HepG2 (cell line): ENCODE measurements at regions not wholly inside any gene's neighbourhood (a gene's known extent, or its start where the extent isn't known, plus 50 kb on each side); places are given as distances from the start of the nearest gene placed in this dataset.

ENCODE experiments used
- ATAC-seq: fragments of 200-7000 bp; cut with Tn5 transposase; 3 replicates; pipeline ENCODE4 v1.9.1; 2020; ENCODE audit warnings: mild to moderate bottlenecking, moderate library complexity
- BruUV-seq: library from RNA; stranded (reverse); fragments of 400-500 nt; replicated peaks from 2 replicates; lab custom pipeline; 2021; lab: Mats Ljungman, UMichigan
- CTCF ChIA-PET: fragments of 300-600 bp; formaldehyde crosslinking; extraction: SDS; loops from one replicate; lab custom pipeline; 2021; ENCODE audit warnings: low total read pairs, inconsistent platforms, low intra/inter-chr PET ratio; lab: Yijun Ruan, JAX
- POLR2A ChIA-PET: fragments of 350-600 bp; sonication (Branson Sonifier 250); formaldehyde crosslinking; loops from one replicate; lab custom pipeline; 2020; ENCODE audit warnings: antibody characterized with exemption, inconsistent platforms; lab: Yijun Ruan, JAX
- DNase-seq: peaks from one replicate; pipeline ENCODE4 v3.0.0-alpha.2; 2015; ENCODE audit warnings: low spot score
- FAIRE-seq: peaks from 3 replicates; lab custom pipeline; 2011; peaks lifted over from hg19 to GRCh38; lab: Jason Lieb, UNC
- H2AFZ ChIP-seq: one replicate; pipeline ENCODE4 v1.6.1; 2011; ENCODE audit warnings: low read length, inconsistent platforms
- H3K27ac ChIP-seq: fragments of 300-600 bp; 3 replicates; pipeline ENCODE4 v1.8.0; 2011; ENCODE audit warnings: mixed run types, mild to moderate bottlenecking, mixed read lengths, low read length, inconsistent platforms; ENCODE audit not compliant: insufficient read depth; ENCODE audit errors: extremely low read length
- H3K27me3 ChIP-seq, 2 experiments: fragments of 200-600 bp in 1 of 2; 2 replicates in 1 of 2; 3 replicates in 1 of 2; pipeline versions ENCODE4 v1.6.0 to v1.8.0; 2011; ENCODE audit warnings: low read length in 2 of 2, mild to moderate bottlenecking in 2 of 2, moderate library complexity in 2 of 2, inconsistent platforms in 1 of 2; ENCODE audit not compliant: insufficient read depth in 2 of 2, control insufficient read depth in 1 of 2
- H3K36me3 ChIP-seq, 2 experiments: fragments of 200-600 bp in 1 of 2; replicated peaks in 1 of 2; 2 replicates in 1 of 2; 3 replicates in 1 of 2; pipeline versions ENCODE4 v1.5.1 to v1.8.0; 2011; ENCODE audit warnings: low read length in 2 of 2, inconsistent platforms in 1 of 2; ENCODE audit not compliant: insufficient read depth in 2 of 2, control insufficient read depth in 1 of 2
- H3K4me1 ChIP-seq: 2 replicates; pipeline ENCODE4 v1.5.1; 2012; ENCODE audit warnings: low read length, inconsistent platforms; ENCODE audit not compliant: insufficient read depth
- H3K4me2 ChIP-seq: 2 replicates; pipeline ENCODE4 v1.6.0; 2011; ENCODE audit warnings: low read depth, low read length, inconsistent platforms
- H3K4me3 ChIP-seq, 3 experiments: fragments of 200-600 bp in 1 of 3; sonication (generic), shearing (Covaris generic) in 1 of 3; replicated peaks in 1 of 3; 2 replicates each; pipeline ENCODE4 v1.5.1; 2011 to 2016; ENCODE audit warnings: low read length in 3 of 3, inconsistent platforms in 2 of 3, low read depth in 2 of 3, mild to moderate bottlenecking in 2 of 3, control low read depth in 1 of 3, mixed read lengths in 1 of 3; ENCODE audit not compliant: insufficient read depth in 1 of 3
- H3K79me2 ChIP-seq: one replicate; pipeline ENCODE4 v1.6.1; 2011; ENCODE audit warnings: low read length, inconsistent platforms; ENCODE audit not compliant: insufficient read depth
- H3K9ac ChIP-seq: 2 replicates; pipeline ENCODE4 v1.6.0; 2011; ENCODE audit warnings: mild to moderate bottlenecking, low read depth, low read length, inconsistent platforms; ENCODE audit not compliant: insufficient read depth
- H3K9me3 ChIP-seq: 2 replicates; pipeline ENCODE4 v1.5.1; 2012; ENCODE audit warnings: mild to moderate bottlenecking, low read length
- H4K20me1 ChIP-seq: 2 replicates; pipeline ENCODE4 v1.6.0; 2011; ENCODE audit warnings: inconsistent platforms, mild to moderate bottlenecking, low read length, moderate library complexity; ENCODE audit not compliant: insufficient read depth
- AHDC1 ChIP-seq: sonication (generic); formaldehyde crosslinking; IDR thresholded peaks from 2 replicates; pipeline ENCODE4 v1.5.1; 2020; ENCODE audit warnings: mild to moderate bottlenecking, missing genetic modification reagents, borderline replicate concordance
- ATF1 ChIP-seq: IDR thresholded peaks from 2 replicates; pipeline ENCODE4 v1.6.1; 2016; ENCODE audit warnings: mild to moderate bottlenecking, control low read depth
- HNF1B ChIP-seq: sonication (generic); formaldehyde crosslinking; IDR thresholded peaks from 2 replicates; pipeline ENCODE4 v1.5.1; 2020; ENCODE audit warnings: mild to moderate bottlenecking, moderate library complexity, missing genetic modification reagents
- KLF6 ChIP-seq: IDR thresholded peaks from 2 replicates; pipeline ENCODE4 v1.8.0; 2016; ENCODE audit warnings: missing biosample characterization, missing genetic modification reagents
- MAFF ChIP-seq: IDR thresholded peaks from 2 replicates; pipeline ENCODE4 v1.6.1; 2011; ENCODE audit warnings: low read depth, low read length, improper control_type of control experiment
- MAFK ChIP-seq, 2 experiments: IDR thresholded peaks in 1 of 2; conservative IDR thresholded peaks in 1 of 2; 2 replicates each; pipeline ENCODE4 v1.6.1; 2011; ENCODE audit warnings: improper control_type of control experiment in 2 of 2, low read length in 2 of 2
- WGBS: methylation state at CpG from one replicate; pipeline ENCODE4 v1.1.6; 2017; ENCODE audit warnings: low lambda C conversion rate; 5-methylcytosine and 5-hydroxymethylcytosine counted together
- in situ Hi-C: cut with HindIII; loops from 2 replicates; pipeline ENCODE4 v1.10.0; 2017; ENCODE audit warnings: low pct_unique_long_range_greater_than_20kb; ENCODE audit not compliant: extremely low pct_ligation_motif_present
- intact Hi-C: fragments of 100-400 bp; cut with micrococcal nuclease; formaldehyde crosslinking; loops from one replicate; pipeline ENCODE4 v1.10.0; 2022; ENCODE audit not compliant: unreplicated experiment

GRCh38 chr1:189596197-189596596 lies 881.5 kb downstream of the BRINP3 start:
- no peak overlapping the region for H3K4me2 ChIP-seq
- no peaks in the 10 kb centered on the region for H3K36me3 ChIP-seq
- no peak overlapping the region for H3K4me3 ChIP-seq
- no TSS peak for BruUV-seq
- ChIA-PET CTCF (no interaction called here), POLR2A (no interaction called here)
- intact Hi-C loops (no loop called here), in situ Hi-C loops (no loop called here)
- H3K79me2 ChIP-seq, result no peaks in the 10 kb centered on the region
- H3K27me3 ChIP-seq, result no peaks in the 10 kb centered on the region
- FAIRE-seq (no peak), DNase-seq (no peak), ATAC-seq (no peak)
- no peak for TF ChIP-seq KLF6 (CRISPR knock-in tag)
- peak; percentile 84 for TF ChIP-seq MAFF
- no peak for TF ChIP-seq HNF1B (CRISPR knock-in tag)
- TF ChIP-seq ATF1 (CRISPR knock-in tag), result no peak
- no peak for TF ChIP-seq AHDC1 (CRISPR knock-in tag)
- TF ChIP-seq MAFK (conservative IDR thresholded peaks at IDR 0.05 in 1 of 2, IDR thresholded peaks at IDR 0.05 in 1 of 2; ENCODE audit: low read length in 2 of 2), result peak; percentile 72 to 87
- H2AFZ ChIP-seq, result no peak overlapping the region
- no peak overlapping the region for H3K9ac ChIP-seq
- WGBS, result 5% methylated on average over 1 of the region's 1 CpG
- H3K27ac ChIP-seq, result no peak overlapping the region
- H3K4me1 ChIP-seq, result no peaks in the 10 kb centered on the region
- no peaks in the 10 kb centered on the region for H4K20me1 ChIP-seq
- H3K9me3 ChIP-seq, result no peaks in the 10 kb centered on the region
